OCI-LY1 (cell line): ENCODE measurements at regions not wholly inside any gene's neighbourhood (a gene's known extent, or its start where the extent isn't known, plus 50 kb on each side); places are given as distances from the start of the nearest gene placed in this dataset.

Source experiments
- H2AFZ ChIP-seq: fragments of 200-600 bp; sonication (generic), shearing (Covaris generic); 2 replicates; pipeline ENCODE4 v1.6.0; 2014; ENCODE audit warnings: antibody characterized with exemption, mild to moderate bottlenecking, low read length
- H3F3A ChIP-seq: fragments of 200-600 bp; sonication (generic), shearing (Covaris generic); 2 replicates; pipeline ENCODE4 v1.6.0; 2014; ENCODE audit warnings: mild to moderate bottlenecking, antibody characterized with exemption, low read length, moderate library complexity; ENCODE audit not compliant: insufficient read depth
- H3K27ac ChIP-seq: fragments of 200-600 bp; sonication (generic); 2 replicates; pipeline ENCODE4 v1.5.1; 2014; ENCODE audit warnings: low read length, mixed run types, mild to moderate bottlenecking, low read depth; ENCODE audit not compliant: poor library complexity, severe bottlenecking
- H3K27me3 ChIP-seq: fragments of 200-600 bp; sonication (generic); 2 replicates; pipeline ENCODE4 v1.6.0; 2014; ENCODE audit warnings: antibody characterized with exemption, mild to moderate bottlenecking, low read length, moderate library complexity; ENCODE audit not compliant: insufficient read depth
- H3K36me3 ChIP-seq: fragments of 200-600 bp; sonication (generic); 2 replicates; pipeline ENCODE4 v1.6.1; 2014; ENCODE audit warnings: mild to moderate bottlenecking, antibody characterized with exemption, low read length, moderate library complexity, mixed read lengths; ENCODE audit not compliant: insufficient read depth
- H3K4me1 ChIP-seq: fragments of 200-600 bp; sonication (generic); 2 replicates; pipeline ENCODE4 v1.5.1; 2014; ENCODE audit warnings: mild to moderate bottlenecking, low read length, moderate library complexity; ENCODE audit not compliant: insufficient read depth, severe bottlenecking
- H3K4me2 ChIP-seq: fragments of 200-600 bp; sonication (generic), shearing (Covaris generic); 2 replicates; pipeline ENCODE4 v1.6.1; 2014; ENCODE audit warnings: low read length
- H3K4me3 ChIP-seq: fragments of 200-600 bp; sonication (generic); 2 replicates; pipeline ENCODE4 v1.5.1; 2014; ENCODE audit warnings: low read length, low read depth, mild to moderate bottlenecking, mixed read lengths; ENCODE audit not compliant: poor library complexity, severe bottlenecking
- H3K79me2 ChIP-seq: fragments of 200-600 bp; shearing (Covaris generic); 2 replicates; pipeline ENCODE4 v1.6.1; 2016; ENCODE audit warnings: mixed run types, low read length, mixed read lengths; ENCODE audit not compliant: insufficient read depth
- H3K9ac ChIP-seq: fragments of 200-600 bp; sonication (generic), shearing (Covaris generic); 2 replicates; pipeline ENCODE4 v1.6.1; 2014; ENCODE audit warnings: mild to moderate bottlenecking, low read length, mixed read lengths
- H3K9me2 ChIP-seq: fragments of 200-600 bp; sonication (generic), shearing (Covaris generic); 2 replicates; pipeline ENCODE4 v1.6.1; 2014; ENCODE audit warnings: low read depth, mild to moderate bottlenecking, low read length, mixed read lengths
- H3K9me3 ChIP-seq: fragments of 200-600 bp; shearing (Covaris generic); 2 replicates; pipeline ENCODE4 v1.6.1; 2014; ENCODE audit warnings: low read length, mixed read lengths
- H4K20me1 ChIP-seq: fragments of 200-600 bp; sonication (generic), shearing (Covaris generic); 2 replicates; pipeline ENCODE4 v1.6.0; 2016; ENCODE audit warnings: mild to moderate bottlenecking, low read length; ENCODE audit not compliant: insufficient read depth
- EZH2 ChIP-seq: fragments of 200-600 bp; sonication (generic), shearing (Covaris generic); IDR thresholded peaks from 2 replicates; pipeline ENCODE4 v1.8.0; 2017; ENCODE audit warnings: borderline replicate concordance, mixed run types, mild to moderate bottlenecking, antibody characterized with exemption, low read length, moderate library complexity, mixed read lengths
- TF ChIP-seq, protein P1 (sequence below): fragments of 200-600 bp; sonication (generic), shearing (Covaris generic); IDR thresholded peaks from 2 replicates; pipeline ENCODE4 v1.5.1; 2017; ENCODE audit warnings: mild to moderate bottlenecking, antibody characterized with exemption, low read length, moderate library complexity, mixed read lengths

DNA sequence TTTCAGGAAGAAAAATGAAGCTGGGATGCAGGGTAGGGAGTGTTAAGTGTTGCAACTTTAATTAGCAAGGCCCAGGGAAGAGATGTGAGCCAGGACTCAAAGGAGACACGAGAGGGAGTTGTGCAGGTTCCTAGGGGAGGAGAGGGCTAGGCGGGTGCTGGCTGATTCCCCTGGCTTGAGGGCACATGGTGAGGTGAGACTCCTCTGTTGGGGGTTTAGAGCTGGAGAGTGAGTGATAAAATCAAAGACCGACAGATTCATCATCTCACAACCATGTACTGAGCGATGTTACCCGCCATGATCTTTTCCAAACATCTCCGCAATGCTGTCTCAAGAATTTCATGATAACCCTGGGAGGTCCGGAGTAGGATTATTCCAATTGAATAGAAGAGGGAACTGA, 161.8 kb upstream of the CSF3R start:
- no peaks in the 10 kb centered on the region for H3K36me3 ChIP-seq
- H2AFZ ChIP-seq = no peak overlapping the region
- no peaks in the 10 kb centered on the region for H3K4me1 ChIP-seq
- H3K9ac ChIP-seq = no peak overlapping the region
- no peak overlapping the region for H3K4me2 ChIP-seq
- TF ChIP-seq, protein P1, sequence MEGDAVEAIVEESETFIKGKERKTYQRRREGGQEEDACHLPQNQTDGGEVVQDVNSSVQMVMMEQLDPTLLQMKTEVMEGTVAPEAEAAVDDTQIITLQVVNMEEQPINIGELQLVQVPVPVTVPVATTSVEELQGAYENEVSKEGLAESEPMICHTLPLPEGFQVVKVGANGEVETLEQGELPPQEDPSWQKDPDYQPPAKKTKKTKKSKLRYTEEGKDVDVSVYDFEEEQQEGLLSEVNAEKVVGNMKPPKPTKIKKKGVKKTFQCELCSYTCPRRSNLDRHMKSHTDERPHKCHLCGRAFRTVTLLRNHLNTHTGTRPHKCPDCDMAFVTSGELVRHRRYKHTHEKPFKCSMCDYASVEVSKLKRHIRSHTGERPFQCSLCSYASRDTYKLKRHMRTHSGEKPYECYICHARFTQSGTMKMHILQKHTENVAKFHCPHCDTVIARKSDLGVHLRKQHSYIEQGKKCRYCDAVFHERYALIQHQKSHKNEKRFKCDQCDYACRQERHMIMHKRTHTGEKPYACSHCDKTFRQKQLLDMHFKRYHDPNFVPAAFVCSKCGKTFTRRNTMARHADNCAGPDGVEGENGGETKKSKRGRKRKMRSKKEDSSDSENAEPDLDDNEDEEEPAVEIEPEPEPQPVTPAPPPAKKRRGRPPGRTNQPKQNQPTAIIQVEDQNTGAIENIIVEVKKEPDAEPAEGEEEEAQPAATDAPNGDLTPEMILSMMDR = no peak
- no peak for TF ChIP-seq EZH2
- no peaks in the 10 kb centered on the region for H4K20me1 ChIP-seq
- peaks cover 10% of the 10 kb centered on the region; the same call in 1 of the 2 replicates for H3K27me3 ChIP-seq
- H3K27ac ChIP-seq = no peak overlapping the region
- no peak overlapping the region for H3K4me3 ChIP-seq
- H3F3A ChIP-seq = no peaks in the 10 kb centered on the region
- no peaks in the 10 kb centered on the region for H3K9me3 ChIP-seq
- H3K79me2 ChIP-seq = no peaks in the 10 kb centered on the region
- H3K9me2 ChIP-seq = no peaks in the 10 kb centered on the region

DNA sequence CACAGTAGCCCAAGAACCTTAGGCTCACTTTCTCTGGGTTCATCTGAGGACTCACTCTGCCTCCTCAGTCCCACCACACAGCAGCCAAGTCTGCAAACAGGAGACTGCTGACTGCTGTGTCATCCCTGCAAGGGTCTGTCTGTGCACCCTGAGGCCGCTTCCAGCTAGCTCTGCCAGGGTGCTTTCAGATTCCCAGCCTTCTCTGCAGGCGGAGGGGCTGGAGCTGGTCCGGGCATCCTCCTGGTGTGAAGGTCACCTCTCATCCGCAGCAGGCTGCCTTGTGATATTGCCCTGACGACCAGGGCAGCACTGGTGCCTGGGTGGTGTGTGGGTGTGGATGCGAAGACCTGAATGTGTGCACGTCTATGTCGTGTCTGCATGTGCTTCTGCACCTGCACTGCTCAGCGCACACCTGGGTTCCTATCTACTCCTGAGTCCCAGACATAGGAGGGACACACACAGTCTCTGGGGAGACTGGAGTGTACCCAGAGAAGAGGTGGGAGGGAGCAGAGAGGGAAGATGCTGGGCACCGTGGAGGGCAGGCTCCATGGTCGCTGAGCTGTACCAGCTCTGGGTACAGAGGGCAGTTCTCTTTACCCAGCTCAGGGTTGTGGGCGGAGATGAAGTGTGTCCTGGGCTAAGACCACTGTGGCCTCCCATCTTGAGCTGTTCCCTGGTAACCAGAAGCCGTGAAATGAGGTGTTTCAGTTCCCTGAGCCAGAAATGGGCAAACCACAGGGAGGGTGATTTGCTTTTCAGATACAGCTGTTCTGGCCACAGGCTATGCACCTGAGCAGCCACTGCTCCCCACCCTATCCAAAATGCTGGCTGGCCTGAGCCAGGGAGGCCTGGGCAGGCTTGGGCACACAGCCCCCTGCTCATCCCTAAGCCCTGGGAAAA, 160.9 kb upstream of the CSF3R start:
- H3K4me3 ChIP-seq = no peak overlapping the region
- no peak for TF ChIP-seq EZH2
- TF ChIP-seq, protein P1 = no peak
- H2AFZ ChIP-seq = no peak overlapping the region
- H3K9me2 ChIP-seq = no peaks in the 10 kb centered on the region
- no peak overlapping the region for H3K9ac ChIP-seq
- H4K20me1 ChIP-seq = no peaks in the 10 kb centered on the region
- H3K4me1 ChIP-seq = no peaks in the 10 kb centered on the region
- no peaks in the 10 kb centered on the region for H3K79me2 ChIP-seq
- H3F3A ChIP-seq = no peaks in the 10 kb centered on the region
- no peak overlapping the region for H3K27ac ChIP-seq
- H3K9me3 ChIP-seq = no peaks in the 10 kb centered on the region
- no peak overlapping the region for H3K4me2 ChIP-seq
- no peaks in the 10 kb centered on the region for H3K36me3 ChIP-seq
- H3K27me3 ChIP-seq = peaks cover 10% of the 10 kb centered on the region; the same call in 1 of the 2 replicates

DNA sequence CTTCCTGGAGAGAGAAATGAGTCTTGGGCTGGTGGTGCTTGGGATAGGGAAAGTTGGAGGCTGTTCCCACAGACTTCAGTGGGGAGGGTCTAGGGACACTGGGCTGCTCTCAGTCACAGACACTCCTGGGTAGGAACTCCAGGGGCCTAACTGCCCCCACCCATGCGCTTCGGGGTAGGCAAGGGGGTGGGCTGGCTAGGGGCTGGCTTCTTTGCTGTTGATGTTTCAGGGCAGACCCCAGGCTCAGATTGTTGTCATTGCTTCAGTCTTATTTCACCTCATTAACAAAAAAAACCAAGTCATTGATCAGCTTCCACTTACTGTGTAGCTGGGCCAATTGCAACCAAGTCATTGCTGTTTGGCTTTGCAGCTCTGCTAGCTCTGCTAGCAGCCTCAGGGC, 160.1 kb upstream of the CSF3R start:
- no peak overlapping the region for H3K27ac ChIP-seq
- H3F3A ChIP-seq = no peaks in the 10 kb centered on the region
- H3K4me1 ChIP-seq = no peaks in the 10 kb centered on the region
- H4K20me1 ChIP-seq = no peaks in the 10 kb centered on the region
- no peak overlapping the region for H3K4me2 ChIP-seq
- TF ChIP-seq EZH2 = no peak
- TF ChIP-seq, protein P1 = no peak
- H3K79me2 ChIP-seq = no peaks in the 10 kb centered on the region
- no peak overlapping the region for H2AFZ ChIP-seq
- no peak overlapping the region for H3K4me3 ChIP-seq
- no peaks in the 10 kb centered on the region for H3K9me3 ChIP-seq
- H3K27me3 ChIP-seq = peaks cover 5% of the 10 kb centered on the region; the same call in 1 of the 2 replicates
- no peaks in the 10 kb centered on the region for H3K9me2 ChIP-seq
- no peaks in the 10 kb centered on the region for H3K36me3 ChIP-seq
- H3K9ac ChIP-seq = no peak overlapping the region
